Ascending aorta (tissue), 2 donors: ENCODE measurements at regions not wholly inside any gene's neighbourhood (a gene's known extent, or its start where the extent isn't known, plus 50 kb on each side); places are given as distances from the start of the nearest gene placed in this dataset.

Experiments used
- DNase-seq, 2 donors: peaks; one replicate each; pipeline ENCODE4 v3.0.0-alpha.2; 2019; ENCODE audit warnings: low spot score in 2 of 2
- H3K27ac ChIP-seq, 2 donors: fragments of 200-600 bp; sonication (generic); one replicate each; pipeline ENCODE4 v1.5.1; 2016 to 2017; ENCODE audit warnings: mild to moderate bottlenecking in 1 of 2
- H3K27me3 ChIP-seq: fragments of 200-600 bp; sonication (generic); one replicate; pipeline ENCODE4 v1.5.1; 2017
- H3K36me3 ChIP-seq, 2 donors: fragments of 200-600 bp; sonication (generic); one replicate each; pipeline ENCODE4 v1.5.1; 2016
- H3K4me1 ChIP-seq, 2 donors: fragments of 200-600 bp; sonication (generic); one replicate each; pipeline ENCODE4 v1.5.1; 2016 to 2017; ENCODE audit warnings: mild to moderate bottlenecking in 1 of 2
- H3K4me3 ChIP-seq, 2 donors: fragments of 200-600 bp; sonication (generic); one replicate each; pipeline ENCODE4 v1.5.1; 2016 to 2017; ENCODE audit warnings: mild to moderate bottlenecking in 1 of 2
- H3K9me3 ChIP-seq, 2 donors: fragments of 200-600 bp; sonication (generic); one replicate each; pipeline ENCODE4 v1.5.1; 2016
- intact Hi-C: fragments of 100-400 bp; cut with DNase I; formaldehyde crosslinking; loops from one replicate; pipeline ENCODE4 v1.15.1; 2023
- TF ChIP-seq, protein P1 (sequence below), 3 experiments: fragments of 200-600 bp in 2 of 3; fragments of 450-650 bp in 1 of 3; sonication (generic) in 2 of 3; IDR thresholded peaks; one replicate each; pipeline ENCODE4 v1.5.1; 2016 to 2019; ENCODE audit warnings: antibody characterized with exemption in 3 of 3, mild to moderate bottlenecking in 1 of 3, moderate library complexity in 1 of 3

DNA sequence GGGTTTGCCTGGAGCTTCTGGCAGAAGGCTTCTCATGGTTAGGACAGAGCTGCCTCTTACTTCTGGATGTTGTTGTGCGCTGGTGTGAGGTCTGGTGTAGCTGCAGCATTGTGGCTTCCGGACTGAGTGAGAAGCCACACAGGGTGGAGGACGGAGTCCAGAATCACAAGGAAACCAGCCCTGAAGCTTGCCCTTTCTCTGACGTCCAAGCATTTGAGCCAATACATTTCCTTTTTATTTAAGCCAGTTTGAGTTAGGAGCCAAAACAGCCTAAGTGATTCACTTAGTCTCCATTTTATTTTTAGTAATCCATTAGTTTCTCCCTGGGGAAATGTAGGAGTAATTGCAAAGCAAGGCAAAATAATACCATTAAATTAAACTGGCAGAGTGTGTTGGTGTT, 402.4 kb upstream of the RGS6 start:
- Histone ChIP-seq H3K27ac (peak overlapping the region; percentile 71 to 83), H3K9me3 (no peaks in the 10 kb centered on the region), H3K36me3 (no peaks in the 10 kb centered on the region), H3K27me3 (no peaks in the 10 kb centered on the region), H3K4me3 (peak overlapping the region; percentile 17 to 24), H3K4me1 (peaks cover 0 to 30% of the 10 kb centered on the region in 2 donors)
- intact Hi-C loops = loop anchor here (2.0 to 5.0 kb wide), 2 partner anchors 88 to 209 kb away; partner anchors contain the start of gene SIPA1L1
- TF ChIP-seq, protein P1, sequence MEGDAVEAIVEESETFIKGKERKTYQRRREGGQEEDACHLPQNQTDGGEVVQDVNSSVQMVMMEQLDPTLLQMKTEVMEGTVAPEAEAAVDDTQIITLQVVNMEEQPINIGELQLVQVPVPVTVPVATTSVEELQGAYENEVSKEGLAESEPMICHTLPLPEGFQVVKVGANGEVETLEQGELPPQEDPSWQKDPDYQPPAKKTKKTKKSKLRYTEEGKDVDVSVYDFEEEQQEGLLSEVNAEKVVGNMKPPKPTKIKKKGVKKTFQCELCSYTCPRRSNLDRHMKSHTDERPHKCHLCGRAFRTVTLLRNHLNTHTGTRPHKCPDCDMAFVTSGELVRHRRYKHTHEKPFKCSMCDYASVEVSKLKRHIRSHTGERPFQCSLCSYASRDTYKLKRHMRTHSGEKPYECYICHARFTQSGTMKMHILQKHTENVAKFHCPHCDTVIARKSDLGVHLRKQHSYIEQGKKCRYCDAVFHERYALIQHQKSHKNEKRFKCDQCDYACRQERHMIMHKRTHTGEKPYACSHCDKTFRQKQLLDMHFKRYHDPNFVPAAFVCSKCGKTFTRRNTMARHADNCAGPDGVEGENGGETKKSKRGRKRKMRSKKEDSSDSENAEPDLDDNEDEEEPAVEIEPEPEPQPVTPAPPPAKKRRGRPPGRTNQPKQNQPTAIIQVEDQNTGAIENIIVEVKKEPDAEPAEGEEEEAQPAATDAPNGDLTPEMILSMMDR (IDR thresholded peaks at IDR 0.05) = no peak
- peak; percentile 9 to 86 for DNase-seq

DNA sequence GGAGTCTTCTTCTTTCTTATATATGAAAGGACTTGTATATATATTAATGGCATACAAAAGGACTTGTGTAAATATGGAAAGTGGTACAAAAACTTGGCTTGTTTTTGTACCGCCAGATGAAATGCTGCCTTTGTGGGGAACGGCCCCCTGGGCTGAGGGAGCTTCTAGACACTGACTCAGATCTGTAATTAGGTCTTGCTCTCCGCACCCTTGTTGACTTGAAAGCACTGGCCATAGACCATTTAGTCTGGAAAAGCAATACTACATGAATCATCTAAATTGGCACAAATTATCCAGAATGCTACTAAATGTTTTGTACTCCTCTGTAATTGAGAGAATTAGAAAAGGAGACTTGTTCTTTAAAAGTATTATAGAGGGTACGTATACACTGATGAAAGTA, 399.9 kb upstream of the RGS6 start:
- Histone ChIP-seq H3K4me3 (no peak overlapping the region), H3K36me3 (no peaks in the 10 kb centered on the region), H3K27me3 (no peaks in the 10 kb centered on the region), H3K9me3 (no peaks in the 10 kb centered on the region), H3K4me1 (peaks cover 0 to 30% of the 10 kb centered on the region in 2 donors), H3K27ac (peak overlapping the region; percentile 67 to 73)
- DNase-seq = no peak
- TF ChIP-seq, protein P1 (IDR thresholded peaks at IDR 0.05) = no peak
- intact Hi-C loops = loop anchor here (5.0 kb wide), 1 partner anchor 90 kb away; no protein-coding TSS in a partner anchor

DNA sequence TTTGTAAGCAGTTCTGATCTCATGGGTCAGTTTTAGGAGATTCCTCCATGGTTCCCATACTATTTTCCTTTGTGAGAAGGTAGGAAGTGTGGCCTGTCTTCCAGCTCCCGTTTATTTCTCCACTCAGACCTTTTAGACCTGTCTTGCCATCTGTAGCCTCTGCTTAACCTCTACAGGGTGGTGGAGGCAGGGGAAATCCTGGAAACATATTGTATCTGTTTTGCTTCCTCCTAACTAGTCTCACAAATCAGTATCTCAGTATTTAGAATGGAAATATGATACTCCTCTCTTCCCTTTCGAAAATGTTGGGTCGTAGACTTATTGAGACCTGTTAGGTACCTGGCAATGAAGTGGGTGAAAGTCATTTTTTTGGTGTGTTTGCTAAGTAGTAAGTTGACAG, 399.4 kb upstream of the RGS6 start:
- peak overlapping the region; percentile 67 to 73 for H3K27ac ChIP-seq
- TF ChIP-seq, protein P1 (IDR thresholded peaks at IDR 0.05) = no peak
- no peaks in the 10 kb centered on the region for H3K9me3 ChIP-seq
- H3K4me1 ChIP-seq = peaks cover 0 to 30% of the 10 kb centered on the region in 2 donors
- H3K27me3 ChIP-seq = no peaks in the 10 kb centered on the region
- intact Hi-C loops = loop anchor here (5.0 kb wide), 1 partner anchor 90 kb away; no protein-coding TSS in a partner anchor
- DNase-seq = no peak
- no peaks in the 10 kb centered on the region for H3K36me3 ChIP-seq
- H3K4me3 ChIP-seq = no peak overlapping the region

DNA sequence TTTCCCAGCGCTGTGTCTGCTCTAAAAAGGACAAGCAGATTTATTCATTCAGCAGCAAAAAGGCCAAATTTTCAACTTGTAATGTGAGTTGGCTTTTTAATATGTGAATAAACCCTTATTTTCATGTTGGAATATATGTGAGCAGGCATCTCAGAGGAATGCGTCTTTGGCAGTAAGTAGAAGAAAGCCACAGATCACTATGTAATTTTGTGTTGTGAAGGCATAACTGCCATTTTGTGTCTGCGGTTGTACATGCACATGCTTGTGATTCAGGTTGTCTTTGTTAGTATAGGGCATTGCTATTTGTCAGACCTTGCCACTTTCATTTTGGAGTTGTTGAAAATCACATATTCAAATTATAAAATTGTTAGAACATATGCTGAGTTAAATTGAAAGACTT, 398.8 kb upstream of the RGS6 start:
- H3K4me3 ChIP-seq = peak overlapping the region in 1 of 2 donors; percentile 9
- intact Hi-C loops = loop anchor here (5.0 kb wide), 1 partner anchor 91 kb away; no protein-coding TSS in a partner anchor
- no peaks in the 10 kb centered on the region for H3K36me3 ChIP-seq
- peaks cover 0 to 26% of the 10 kb centered on the region in 2 donors for H3K4me1 ChIP-seq
- TF ChIP-seq, protein P1 (IDR thresholded peaks at IDR 0.05) = no peak
- no peak for DNase-seq
- no peaks in the 10 kb centered on the region for H3K9me3 ChIP-seq
- H3K27me3 ChIP-seq = no peaks in the 10 kb centered on the region
- peak overlapping the region; percentile 67 to 73 for H3K27ac ChIP-seq

DNA sequence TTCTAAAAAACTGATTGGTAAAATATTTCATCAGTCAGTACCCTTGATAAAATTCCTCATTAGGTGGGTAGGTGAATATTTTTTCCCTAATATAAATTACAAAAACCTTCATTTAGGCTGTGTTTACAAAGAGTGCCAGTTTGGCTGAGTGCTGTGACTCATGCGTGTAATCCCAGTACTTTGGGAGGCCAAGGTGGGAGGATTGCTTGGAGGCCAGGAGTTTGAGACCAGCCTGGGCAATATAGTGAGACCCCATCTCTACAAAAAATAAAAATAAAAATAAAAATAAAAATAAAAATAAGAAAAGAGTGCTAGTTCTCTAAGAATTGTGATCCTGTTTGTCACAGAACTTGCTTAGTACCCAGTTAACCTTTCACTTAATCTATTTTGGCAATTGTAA, 398.4 kb upstream of the RGS6 start:
- Histone ChIP-seq H3K4me1 (peaks cover 0 to 22% of the 10 kb centered on the region in 2 donors), H3K27me3 (no peaks in the 10 kb centered on the region), H3K36me3 (no peaks in the 10 kb centered on the region), H3K4me3 (no peak overlapping the region), H3K27ac (peak overlapping the region; percentile 67 to 73), H3K9me3 (no peaks in the 10 kb centered on the region)
- DNase-seq = no peak
- intact Hi-C loops = loop anchor here (5.0 kb wide), 1 partner anchor 91 kb away; no protein-coding TSS in a partner anchor
- TF ChIP-seq, protein P1 (IDR thresholded peaks at IDR 0.05) = no peak
